HCT116 (cell line): ENCODE measurements at regions not wholly inside any gene's neighbourhood (a gene's known extent, or its start where the extent isn't known, plus 50 kb on each side); places are given as distances from the start of the nearest gene placed in this dataset.

ENCODE experiments used
- ATAC-seq: fragments of 200-7000 bp; cut with Tn5 transposase; 2 replicates; pipeline ENCODE4 v1.9.1; 2020; ENCODE audit warnings: mild to moderate bottlenecking, moderate library complexity
- BruUV-seq: library from RNA; stranded (reverse); fragments of 400-500 nt; replicated peaks from 2 replicates; lab custom pipeline; 2021; lab: Mats Ljungman, UMichigan
- CTCF ChIA-PET: fragments of 300-600 bp; sonication (Branson Sonifier 250); formaldehyde crosslinking; loops from one replicate; lab custom pipeline; 2021; ENCODE audit warnings: antibody characterized with exemption; lab: Charles Lee
- POLR2A ChIA-PET: fragments of 300-600, 350-600 bp; sonication (Branson Sonifier 250); formaldehyde crosslinking; loops from one replicate; lab custom pipeline; 2021; ENCODE audit warnings: antibody characterized with exemption; lab: Charles Lee
- RAD21 ChIA-PET, 2 experiments: fragments of 300-600 bp; sonication (Branson Sonifier 250); formaldehyde crosslinking; loops; one replicate each; lab custom pipeline; 2023; ENCODE audit warnings: low total read pairs in 2 of 2; ENCODE audit not compliant: uncharacterized antibody in 2 of 2, unreplicated experiment in 2 of 2, low non-redundant PET in 1 of 2; lab: Charles Lee
- DNase-seq: peaks from one replicate; pipeline ENCODE4 v3.0.0-alpha.2; 2010; ENCODE audit warnings: low read depth, low spot score
- H2AFZ ChIP-seq: fragments of 200-600 bp; shearing (Covaris generic), sonication (generic); 2 replicates; pipeline ENCODE4 v1.6.1; 2017; ENCODE audit warnings: low read depth, mixed run types, mixed read lengths, antibody characterized with exemption, low read length; ENCODE audit not compliant: poor library complexity, severe bottlenecking
- H3K27ac ChIP-seq: 2 replicates; pipeline ENCODE4 v1.5.1; 2012; ENCODE audit warnings: low read depth, low read length
- H3K27me3 ChIP-seq: fragments of 200-600 bp; sonication (generic); 2 replicates; pipeline ENCODE4 v1.6.1; 2016; ENCODE audit warnings: mixed run types, low read length, mixed read lengths; ENCODE audit not compliant: insufficient read depth
- H3K36me3 ChIP-seq, 2 experiments: fragments of 200-500 bp in 1 of 2; fragments of 200-600 bp in 1 of 2; sonication (Bioruptor generic) in 1 of 2; sonication (generic) in 1 of 2; 2 replicates each; pipeline versions ENCODE4 v1.5.1 to v1.6.1; 2014 to 2016; ENCODE audit warnings: low read length in 2 of 2, inconsistent platforms in 1 of 2, mixed read lengths in 1 of 2, mixed run types in 1 of 2; ENCODE audit not compliant: insufficient read depth in 2 of 2, control insufficient read depth in 1 of 2
- H3K4me1 ChIP-seq, 2 experiments: fragments of 200-600 bp in 1 of 2; sonication (generic) in 1 of 2; 2 replicates each; pipeline versions ENCODE4 v1.5.1 to v1.6.1; 2012 to 2017; ENCODE audit warnings: low read length in 2 of 2, inconsistent platforms in 1 of 2, mild to moderate bottlenecking in 1 of 2, mixed read lengths in 1 of 2, mixed run types in 1 of 2, moderate library complexity in 1 of 2; ENCODE audit not compliant: insufficient read depth in 2 of 2, control insufficient read depth in 1 of 2
- H3K4me2 ChIP-seq: fragments of 200-600 bp; sonication (generic); 2 replicates; pipeline ENCODE4 v1.6.1; 2017; ENCODE audit warnings: mixed run types, low read length, mixed read lengths
- H3K4me3 ChIP-seq, 2 experiments: fragments of 200-600 bp in 1 of 2; sonication (generic) in 1 of 2; replicated peaks in 1 of 2; 2 replicates each; pipeline ENCODE4 v1.5.1; 2011 to 2016; ENCODE audit warnings: low read length in 2 of 2, control low read depth in 1 of 2, low read depth in 1 of 2, mild to moderate bottlenecking in 1 of 2, mixed read lengths in 1 of 2, mixed run types in 1 of 2
- H3K79me2 ChIP-seq: fragments of 200-600 bp; sonication (generic); 2 replicates; pipeline ENCODE4 v1.6.1; 2017; ENCODE audit warnings: mild to moderate bottlenecking, mixed run types, low read length, moderate library complexity, mixed read lengths; ENCODE audit not compliant: insufficient read depth
- H3K9ac ChIP-seq: fragments of 200-600 bp; sonication (generic); 2 replicates; pipeline ENCODE4 v1.6.1; 2016; ENCODE audit warnings: low read length, mixed read lengths
- H3K9me2 ChIP-seq: fragments of 200-600 bp; sonication (generic), shearing (Covaris generic); 2 replicates; pipeline ENCODE4 v1.6.1; 2017; ENCODE audit warnings: mixed run types, mild to moderate bottlenecking, moderate library complexity; ENCODE audit not compliant: insufficient read depth
- H3K9me3 ChIP-seq, 2 experiments: fragments of 200-500 bp in 1 of 2; fragments of 200-600 bp in 1 of 2; sonication (Bioruptor generic) in 1 of 2; sonication (generic) in 1 of 2; 2 replicates each; pipeline ENCODE4 v1.6.1; 2014 to 2017; ENCODE audit warnings: low read length in 2 of 2, mixed read lengths in 2 of 2, inconsistent platforms in 1 of 2, low read depth in 1 of 2, mild to moderate bottlenecking in 1 of 2, mixed run types in 1 of 2, moderate library complexity in 1 of 2; ENCODE audit not compliant: control insufficient read depth in 1 of 2, insufficient read depth in 1 of 2
- H4K20me1 ChIP-seq: fragments of 200-600 bp; sonication (generic), shearing (Covaris generic); 2 replicates; pipeline ENCODE4 v1.6.1; 2017; ENCODE audit warnings: mixed run types, mild to moderate bottlenecking, moderate library complexity; ENCODE audit not compliant: insufficient read depth
- CBX3 ChIP-seq: IDR thresholded peaks from 2 replicates; pipeline ENCODE4 v1.6.1; 2012; ENCODE audit warnings: low read depth
- EGR1 ChIP-seq: IDR thresholded peaks from 2 replicates; pipeline ENCODE4 v1.6.1; 2012; ENCODE audit warnings: low read depth
- ELF1 ChIP-seq: IDR thresholded peaks from 2 replicates; pipeline ENCODE4 v1.6.1; 2012; ENCODE audit warnings: low read depth, borderline replicate concordance
- EZH2 ChIP-seq: fragments of 200-600 bp; sonication (generic); IDR thresholded peaks from 2 replicates; pipeline ENCODE4 v1.6.1; 2017; ENCODE audit warnings: antibody characterized with exemption, mixed run types
- EZH2phosphoT487 ChIP-seq: fragments of 200-600 bp; IDR thresholded peaks from 2 replicates; pipeline ENCODE4 v1.6.1; 2018; ENCODE audit warnings: antibody characterized with exemption, borderline replicate concordance
- JUND ChIP-seq: IDR thresholded peaks from 2 replicates; pipeline ENCODE4 v1.6.1; 2012
- POLR2A ChIP-seq: IDR thresholded peaks from 2 replicates; pipeline ENCODE4 v1.7.0; 2011; ENCODE audit warnings: borderline replicate concordance; ENCODE audit not compliant: insufficient read depth, insufficient read length; ENCODE audit errors: extremely low read depth
- RAD21 ChIP-seq: IDR thresholded peaks from 2 replicates; pipeline ENCODE4 v1.6.1; 2012; ENCODE audit warnings: low read depth, mild to moderate bottlenecking
- SP1 ChIP-seq: IDR thresholded peaks from 2 replicates; pipeline ENCODE4 v1.6.1; 2012; ENCODE audit warnings: low read depth
- SRF ChIP-seq: IDR thresholded peaks from 2 replicates; pipeline ENCODE4 v1.6.1; 2012; ENCODE audit warnings: low read depth
- TCF7L2 ChIP-seq: IDR thresholded peaks from 2 replicates; pipeline ENCODE4 v1.7.0; 2011; ENCODE audit warnings: borderline replicate concordance, inconsistent platforms; ENCODE audit not compliant: insufficient read depth, insufficient read length; ENCODE audit errors: extremely low read depth
- YY1 ChIP-seq: IDR thresholded peaks from 2 replicates; pipeline ENCODE4 v1.6.1; 2011; ENCODE audit warnings: low read length, low read depth, moderate library complexity, mild to moderate bottlenecking; ENCODE audit not compliant: insufficient replicate concordance; ENCODE audit errors: extremely low read depth
- ZFX ChIP-seq: fragments of 450-650 bp; IDR thresholded peaks from 2 replicates; pipeline ENCODE4 v1.6.1; 2017
- intact Hi-C: fragments of 100-400 bp; cut with micrococcal nuclease; formaldehyde crosslinking; loops from 2 replicates; pipeline ENCODE4 v1.10.0; 2022
- TF ChIP-seq, protein P1 (sequence below): IDR thresholded peaks from 2 replicates; pipeline ENCODE4 v1.6.1; 2012; ENCODE audit warnings: low read depth
- TF ChIP-seq, protein P2 (sequence below): IDR thresholded peaks from 2 replicates; pipeline ENCODE4 v1.6.1; 2012
- TF ChIP-seq, protein P3 (sequence below): IDR thresholded peaks from 2 replicates; pipeline ENCODE4 v1.6.1; 2012
- TF ChIP-seq, protein P4 (sequence below): IDR thresholded peaks from 2 replicates; pipeline ENCODE4 v1.6.1; 2011; ENCODE audit warnings: mild to moderate bottlenecking, low read length, moderate library complexity; ENCODE audit not compliant: insufficient replicate concordance; ENCODE audit errors: extremely low read depth

DNA sequence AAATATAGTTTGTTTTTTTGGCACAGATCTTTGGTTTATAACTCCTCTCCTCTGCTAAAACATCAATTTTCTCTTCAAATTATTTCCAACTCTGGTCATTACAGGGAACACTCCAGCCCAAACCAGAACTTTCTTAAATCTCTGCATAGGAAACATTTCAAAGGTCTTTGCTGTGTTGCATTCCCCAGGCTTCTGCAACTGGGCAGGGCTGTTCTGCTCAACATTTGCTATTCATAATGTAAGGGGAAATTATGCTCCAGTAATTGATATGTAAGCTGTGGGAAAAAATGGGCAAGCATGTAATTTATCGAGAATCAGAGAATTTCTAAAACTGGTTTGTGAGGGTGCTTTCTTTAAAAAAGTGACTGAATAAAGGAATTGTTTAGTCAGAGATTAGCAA lies 410.4 kb downstream of the TUSC7 start (continued):
- TF ChIP-seq, protein P1, sequence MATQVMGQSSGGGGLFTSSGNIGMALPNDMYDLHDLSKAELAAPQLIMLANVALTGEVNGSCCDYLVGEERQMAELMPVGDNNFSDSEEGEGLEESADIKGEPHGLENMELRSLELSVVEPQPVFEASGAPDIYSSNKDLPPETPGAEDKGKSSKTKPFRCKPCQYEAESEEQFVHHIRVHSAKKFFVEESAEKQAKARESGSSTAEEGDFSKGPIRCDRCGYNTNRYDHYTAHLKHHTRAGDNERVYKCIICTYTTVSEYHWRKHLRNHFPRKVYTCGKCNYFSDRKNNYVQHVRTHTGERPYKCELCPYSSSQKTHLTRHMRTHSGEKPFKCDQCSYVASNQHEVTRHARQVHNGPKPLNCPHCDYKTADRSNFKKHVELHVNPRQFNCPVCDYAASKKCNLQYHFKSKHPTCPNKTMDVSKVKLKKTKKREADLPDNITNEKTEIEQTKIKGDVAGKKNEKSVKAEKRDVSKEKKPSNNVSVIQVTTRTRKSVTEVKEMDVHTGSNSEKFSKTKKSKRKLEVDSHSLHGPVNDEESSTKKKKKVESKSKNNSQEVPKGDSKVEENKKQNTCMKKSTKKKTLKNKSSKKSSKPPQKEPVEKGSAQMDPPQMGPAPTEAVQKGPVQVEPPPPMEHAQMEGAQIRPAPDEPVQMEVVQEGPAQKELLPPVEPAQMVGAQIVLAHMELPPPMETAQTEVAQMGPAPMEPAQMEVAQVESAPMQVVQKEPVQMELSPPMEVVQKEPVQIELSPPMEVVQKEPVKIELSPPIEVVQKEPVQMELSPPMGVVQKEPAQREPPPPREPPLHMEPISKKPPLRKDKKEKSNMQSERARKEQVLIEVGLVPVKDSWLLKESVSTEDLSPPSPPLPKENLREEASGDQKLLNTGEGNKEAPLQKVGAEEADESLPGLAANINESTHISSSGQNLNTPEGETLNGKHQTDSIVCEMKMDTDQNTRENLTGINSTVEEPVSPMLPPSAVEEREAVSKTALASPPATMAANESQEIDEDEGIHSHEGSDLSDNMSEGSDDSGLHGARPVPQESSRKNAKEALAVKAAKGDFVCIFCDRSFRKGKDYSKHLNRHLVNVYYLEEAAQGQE = no peak
- TF ChIP-seq, protein P2, sequence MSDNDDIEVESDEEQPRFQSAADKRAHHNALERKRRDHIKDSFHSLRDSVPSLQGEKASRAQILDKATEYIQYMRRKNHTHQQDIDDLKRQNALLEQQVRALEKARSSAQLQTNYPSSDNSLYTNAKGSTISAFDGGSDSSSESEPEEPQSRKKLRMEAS = no peak
- no peak for TF ChIP-seq TCF7L2
- TF ChIP-seq, protein P3, sequence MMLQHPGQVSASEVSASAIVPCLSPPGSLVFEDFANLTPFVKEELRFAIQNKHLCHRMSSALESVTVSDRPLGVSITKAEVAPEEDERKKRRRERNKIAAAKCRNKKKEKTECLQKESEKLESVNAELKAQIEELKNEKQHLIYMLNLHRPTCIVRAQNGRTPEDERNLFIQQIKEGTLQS = no peak
- TF ChIP-seq SP1 = no peak
- TF ChIP-seq POLR2A = no peak
- TF ChIP-seq, all 23 proteins: peak for 0

DNA sequence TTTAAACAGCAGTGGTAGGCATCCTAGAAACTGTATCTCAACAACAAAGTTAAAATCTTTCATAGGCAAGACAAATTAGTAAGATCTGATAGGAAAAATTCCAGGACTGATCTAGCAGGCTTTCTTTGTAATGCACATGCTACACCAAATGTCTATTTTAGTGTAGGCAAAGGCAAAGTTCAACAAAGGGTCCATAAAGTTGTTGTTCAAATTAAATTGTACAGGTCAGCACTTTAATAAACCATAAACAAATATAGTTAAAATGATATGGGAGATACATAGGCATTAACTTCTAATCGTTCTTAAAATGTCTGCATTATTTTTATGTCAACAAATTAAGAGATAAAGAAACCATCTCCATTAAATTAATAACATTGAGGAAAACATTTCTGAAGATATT lies 413.0 kb downstream of the TUSC7 start:
- DNase-seq = no peak
- Histone ChIP-seq H3K4me3 (no peak overlapping the region), H3K27me3 (no peaks in the 10 kb centered on the region; the same call in 1 of the 2 replicates), H3K9me3 (no peaks in the 10 kb centered on the region), H3K9me2 (no peaks in the 10 kb centered on the region), H3K36me3 (no peaks in the 10 kb centered on the region), H2AFZ (no peak overlapping the region), H3K79me2 (no peaks in the 10 kb centered on the region), H3K4me2 (no peak overlapping the region), H3K9ac (no peak overlapping the region), H3K27ac (no peak overlapping the region), H4K20me1 (no peaks in the 10 kb centered on the region), H3K4me1 (no peaks in the 10 kb centered on the region)
- ChIA-PET POLR2A (no interaction called here), RAD21 (no interaction called here), CTCF (no interaction called here)
- intact Hi-C loops = no loop called here
- no TSS peak for BruUV-seq
- ATAC-seq = no peak
- TF ChIP-seq RAD21 = no peak
- TF ChIP-seq, protein P4, sequence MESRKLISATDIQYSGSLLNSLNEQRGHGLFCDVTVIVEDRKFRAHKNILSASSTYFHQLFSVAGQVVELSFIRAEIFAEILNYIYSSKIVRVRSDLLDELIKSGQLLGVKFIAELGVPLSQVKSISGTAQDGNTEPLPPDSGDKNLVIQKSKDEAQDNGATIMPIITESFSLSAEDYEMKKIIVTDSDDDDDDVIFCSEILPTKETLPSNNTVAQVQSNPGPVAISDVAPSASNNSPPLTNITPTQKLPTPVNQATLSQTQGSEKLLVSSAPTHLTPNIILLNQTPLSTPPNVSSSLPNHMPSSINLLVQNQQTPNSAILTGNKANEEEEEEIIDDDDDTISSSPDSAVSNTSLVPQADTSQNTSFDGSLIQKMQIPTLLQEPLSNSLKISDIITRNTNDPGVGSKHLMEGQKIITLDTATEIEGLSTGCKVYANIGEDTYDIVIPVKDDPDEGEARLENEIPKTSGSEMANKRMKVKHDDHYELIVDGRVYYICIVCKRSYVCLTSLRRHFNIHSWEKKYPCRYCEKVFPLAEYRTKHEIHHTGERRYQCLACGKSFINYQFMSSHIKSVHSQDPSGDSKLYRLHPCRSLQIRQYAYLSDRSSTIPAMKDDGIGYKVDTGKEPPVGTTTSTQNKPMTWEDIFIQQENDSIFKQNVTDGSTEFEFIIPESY = no peak
- TF ChIP-seq EZH2 = no peak
- TF ChIP-seq TCF7L2 = no peak
- no peak for TF ChIP-seq JUND
- no peak for TF ChIP-seq SRF
- no peak for TF ChIP-seq ZFX
- no peak for TF ChIP-seq CBX3
- TF ChIP-seq, protein P3 = no peak
- no peak for TF ChIP-seq EZH2phosphoT487
- TF ChIP-seq EGR1 = no peak
- no peak for TF ChIP-seq YY1
- TF ChIP-seq, protein P2 = no peak
- TF ChIP-seq SP1 = no peak
- TF ChIP-seq ELF1 = no peak
